Myocyte (in vitro differentiated cells): ENCODE measurements at regions not wholly inside any gene's neighbourhood (a gene's known extent, or its start where the extent isn't known, plus 50 kb on each side); places are given as distances from the start of the nearest gene placed in this dataset.
"Not testable (repeated sequence)": the region's sequence is repeated elsewhere in the genome, so short reads cannot be mapped to it uniquely, and the experiment has no call there.

Source experiments
- DNase-seq: peaks from one replicate; pipeline ENCODE4 v3.0.0-alpha.2; 2012; ENCODE audit warnings: low read depth

DNA sequence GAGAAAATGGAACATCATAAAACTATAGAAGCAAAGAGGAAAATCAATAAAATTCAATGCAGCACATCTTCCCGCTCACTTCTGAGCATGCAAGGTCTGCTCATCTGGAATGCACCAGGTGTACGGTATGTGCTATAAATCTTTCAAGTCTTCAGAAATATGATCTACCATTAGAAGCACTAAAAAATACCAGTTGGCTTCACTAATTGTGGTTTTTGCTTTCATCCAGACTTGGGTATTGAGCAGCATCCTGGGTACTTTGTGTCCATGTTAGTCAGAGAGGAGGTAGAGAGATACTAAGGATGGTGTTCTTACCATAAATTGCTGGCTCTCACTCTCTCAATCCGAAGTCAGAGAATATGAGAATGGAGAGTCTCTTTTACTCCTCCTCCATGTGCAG is 477.1 kb downstream of the PPARGC1A start:
- DNase-seq: no peak

DNA sequence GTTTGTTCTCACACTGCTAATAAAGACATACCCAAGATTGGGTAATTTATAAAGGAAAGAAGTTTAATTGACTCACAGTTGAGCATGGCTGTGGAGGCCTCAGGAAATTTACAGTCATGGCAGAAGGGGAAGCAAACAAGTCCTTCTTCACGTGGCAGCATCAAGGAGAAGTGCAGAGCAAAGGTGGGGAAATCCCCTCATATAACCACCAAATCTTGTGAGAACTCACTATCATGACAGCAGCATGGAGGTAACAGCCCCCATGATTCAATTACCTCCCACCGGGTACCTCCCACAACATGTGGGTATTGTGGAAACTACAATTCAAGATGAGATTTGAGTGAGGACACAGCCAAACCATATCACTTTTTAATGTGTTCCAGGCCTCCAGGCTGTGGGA is 480.9 kb downstream of the PPARGC1A start:
- not testable (repeated sequence) for DNase-seq

DNA sequence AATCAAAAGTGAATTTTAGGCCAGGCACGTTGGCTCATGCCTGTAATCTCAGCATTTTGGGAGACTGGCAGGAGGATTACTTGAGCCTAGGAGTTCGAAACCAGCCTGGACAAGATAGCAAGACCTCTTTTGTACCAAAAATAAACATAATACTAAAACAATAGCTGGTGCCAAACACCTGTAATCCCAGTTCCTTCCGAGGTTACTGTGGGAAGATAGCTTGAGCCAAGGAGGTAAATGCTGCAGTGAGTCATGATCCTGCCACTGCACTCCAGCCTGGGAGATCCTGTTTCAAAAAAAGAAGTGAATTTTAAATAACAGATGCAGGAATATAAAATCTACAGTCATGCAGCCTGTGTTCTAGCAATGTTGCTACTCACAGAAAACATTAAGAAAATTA is 488.3 kb downstream of the PPARGC1A start:
- peak; percentile 62 for DNase-seq

DNA sequence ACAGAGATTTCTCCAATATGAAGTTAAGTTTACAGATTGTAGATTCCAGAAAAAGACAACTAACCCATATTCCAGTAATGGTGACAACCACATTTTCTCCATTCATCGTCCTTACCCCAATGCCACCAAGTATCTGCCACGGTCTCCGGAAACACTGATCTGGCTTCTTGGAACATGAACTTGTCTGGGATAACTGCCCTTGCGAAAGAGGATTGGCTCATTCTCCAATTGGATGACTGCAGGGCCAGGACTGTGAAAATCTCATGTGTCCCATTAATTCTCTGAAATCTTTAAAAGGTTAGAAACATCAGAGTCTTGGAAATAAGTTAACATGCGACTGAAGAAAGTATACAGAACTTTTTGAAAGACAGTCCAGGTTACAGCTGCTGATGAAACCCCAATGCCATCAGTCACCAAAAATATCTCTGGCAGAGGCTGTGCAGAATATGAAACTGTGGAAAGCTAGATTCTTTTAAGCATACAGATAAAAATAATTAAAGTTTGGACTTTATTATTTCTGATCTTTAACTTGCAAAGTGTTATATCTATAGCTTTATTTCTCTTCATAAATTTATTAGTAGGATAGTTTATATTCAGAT is 496.9 kb downstream of the PPARGC1A start:
- peak; percentile 40 for DNase-seq

DNA sequence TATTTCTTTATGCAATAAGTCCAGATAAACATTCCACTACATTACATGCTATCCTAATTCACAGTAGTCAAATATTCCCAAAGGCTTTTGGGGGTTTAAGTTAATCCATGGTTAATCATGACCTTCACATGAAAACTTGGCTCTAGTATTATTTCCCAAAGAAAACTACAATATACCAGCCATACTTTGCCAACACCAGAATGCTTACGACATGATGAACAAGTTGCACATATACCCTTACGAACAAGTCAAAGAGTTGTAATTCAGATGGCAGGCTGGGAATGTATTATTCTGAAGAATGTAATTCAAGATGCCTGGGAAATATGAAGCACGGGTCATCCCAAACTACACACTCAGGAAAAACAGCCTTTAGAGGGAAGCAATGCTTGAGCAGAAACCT is 499.6 kb downstream of the PPARGC1A start:
- peak; percentile 24 for DNase-seq

DNA sequence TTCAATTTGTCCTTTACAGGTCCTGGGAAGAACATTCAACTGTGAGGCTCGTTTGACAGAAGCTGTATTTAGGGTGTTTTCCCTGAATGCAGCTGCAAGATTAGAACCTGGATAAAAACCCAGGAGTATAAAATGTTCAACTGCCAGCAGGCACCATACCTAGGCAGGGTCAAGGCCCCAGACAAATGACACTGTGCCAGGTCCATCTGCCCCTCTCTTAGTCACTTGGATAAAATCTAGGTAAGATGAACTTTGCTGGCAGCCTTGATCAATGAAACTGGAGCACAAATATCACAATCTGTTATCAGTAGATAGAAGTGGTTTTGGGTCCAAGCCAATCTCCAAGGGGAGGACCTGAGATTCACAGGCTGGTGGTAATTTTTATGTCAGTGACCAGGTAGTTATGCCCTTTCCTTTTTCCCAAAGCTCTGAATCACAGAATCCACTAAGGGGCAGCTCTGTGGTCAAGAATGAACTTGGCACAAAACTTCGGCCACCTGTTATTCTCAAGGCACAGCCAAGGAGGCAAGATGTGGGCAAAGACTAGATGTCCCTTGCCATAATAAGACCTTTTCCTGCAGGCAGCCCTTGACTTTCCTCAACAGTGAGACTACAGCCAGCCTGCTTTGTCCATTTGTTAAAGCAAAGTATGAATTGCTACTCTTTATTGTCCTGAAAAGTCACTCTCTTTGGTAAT is 501.0 kb downstream of the PPARGC1A start:
- DNase-seq: peak; percentile 62

DNA sequence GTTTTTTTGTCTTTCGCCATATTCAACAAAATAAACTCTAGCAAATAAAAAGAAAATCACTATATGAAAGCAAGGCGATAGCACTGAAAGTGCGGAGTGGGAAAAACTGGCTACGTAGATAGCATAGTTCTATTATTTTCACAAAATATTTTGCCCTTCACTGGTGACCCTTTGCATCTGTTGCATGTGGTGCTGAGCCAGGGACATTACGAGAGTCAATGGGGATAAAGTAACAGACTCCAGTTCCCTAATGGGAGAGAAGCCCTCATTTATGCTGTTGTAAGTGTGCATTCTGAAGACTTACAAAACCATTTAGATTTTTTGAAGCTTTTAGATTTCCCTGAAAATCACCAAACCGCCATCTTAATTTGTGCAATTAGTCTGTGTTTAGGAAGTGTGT is 501.6 kb downstream of the PPARGC1A start:
- no peak for DNase-seq

DNA sequence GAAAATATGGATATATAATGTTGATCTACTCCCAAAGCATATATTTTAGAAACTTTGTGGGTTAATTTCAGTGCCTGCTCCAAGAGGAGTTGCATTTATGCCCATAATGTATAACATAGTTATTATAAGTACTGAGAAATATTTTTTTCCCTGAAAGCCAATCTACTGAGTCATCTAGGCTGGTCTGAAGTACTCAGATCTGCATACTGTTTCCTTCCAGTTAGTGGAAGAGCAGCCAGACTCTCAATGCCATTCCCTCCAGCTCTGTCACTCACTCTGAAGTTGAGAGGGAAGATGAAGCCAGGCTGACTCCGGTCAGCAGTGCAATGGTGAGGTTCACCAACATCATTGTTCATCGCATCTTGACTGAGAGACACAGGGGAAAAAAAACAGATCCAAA is 505.1 kb downstream of the PPARGC1A start:
- DNase-seq: no peak

DNA sequence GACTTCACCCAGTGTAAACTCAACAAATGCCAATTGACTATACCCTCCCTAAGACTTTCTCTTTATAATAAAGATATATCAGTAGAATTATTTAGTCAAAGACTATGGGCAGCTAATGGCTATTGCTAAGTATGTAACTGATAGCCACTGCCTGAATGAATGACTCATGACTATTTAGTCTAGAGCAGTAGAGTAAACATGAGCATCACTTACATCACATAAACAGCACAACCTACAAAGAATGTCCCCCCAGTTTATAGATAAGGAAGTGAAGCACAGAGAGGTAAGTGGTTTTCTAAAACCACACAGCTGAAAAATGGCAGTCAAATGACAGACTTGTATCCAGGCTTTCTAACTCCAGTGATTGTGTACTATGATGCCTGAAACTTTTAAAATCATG is 507.0 kb downstream of the PPARGC1A start:
- DNase-seq: no peak

DNA sequence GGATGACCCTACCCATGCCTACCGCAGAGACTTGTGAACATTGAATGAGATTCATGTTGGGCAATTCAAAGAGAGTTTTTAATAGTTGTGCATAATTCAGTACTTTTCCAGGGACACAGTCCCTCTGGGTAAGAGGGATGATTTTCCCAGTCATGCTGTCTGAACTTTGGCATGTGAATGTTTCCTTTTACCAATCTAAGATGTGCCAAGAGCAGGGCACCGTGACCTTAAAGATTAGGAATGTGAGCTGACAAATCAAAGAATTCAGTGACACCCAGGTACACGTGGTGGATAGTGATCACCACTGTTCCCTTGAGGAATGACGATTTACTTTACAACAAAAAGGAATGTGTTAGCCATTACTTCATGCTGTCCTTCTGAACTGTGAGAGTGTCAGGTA is 515.6 kb downstream of the PPARGC1A start:
- DNase-seq: peak; percentile 18

DNA sequence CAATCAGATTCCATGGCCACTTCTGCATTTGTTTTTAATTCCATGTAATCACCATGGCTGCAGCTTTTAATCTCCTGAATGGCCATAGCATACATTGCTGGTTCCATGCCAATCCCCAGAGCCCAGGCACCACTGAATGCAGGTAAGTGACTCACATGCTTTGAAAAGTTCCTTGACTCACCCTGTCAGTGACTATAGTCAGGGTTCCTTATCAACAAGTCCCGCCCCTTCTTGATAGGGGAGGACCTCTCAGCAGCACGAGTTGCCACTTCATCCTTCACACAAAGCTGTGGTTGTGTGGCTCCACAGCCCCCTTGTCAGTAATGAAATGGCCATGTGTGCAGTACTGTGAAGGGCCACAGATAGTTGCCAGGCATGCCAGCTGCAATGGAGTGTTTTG is 516.6 kb downstream of the PPARGC1A start:
- peak; percentile 84 for DNase-seq

DNA sequence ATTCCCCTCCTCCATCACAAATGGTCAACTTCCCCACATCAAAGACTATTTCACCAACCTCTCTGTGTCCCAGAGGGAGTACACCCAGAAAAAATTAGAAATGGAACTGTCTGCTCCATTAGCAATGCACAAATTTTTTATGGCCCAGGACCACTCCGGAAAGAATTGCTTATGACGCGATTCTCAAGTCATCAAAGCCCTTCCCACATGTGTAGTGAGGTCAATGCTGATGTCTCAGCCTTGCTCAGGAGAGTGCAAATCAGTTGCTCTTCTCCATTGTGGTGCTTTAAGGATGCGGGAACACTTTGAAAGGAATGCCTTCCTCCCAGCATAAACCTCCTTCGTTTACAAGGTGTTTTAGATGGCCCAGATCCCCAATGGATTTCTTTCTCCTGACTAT is 518.3 kb downstream of the PPARGC1A start:
- DNase-seq: no peak

DNA sequence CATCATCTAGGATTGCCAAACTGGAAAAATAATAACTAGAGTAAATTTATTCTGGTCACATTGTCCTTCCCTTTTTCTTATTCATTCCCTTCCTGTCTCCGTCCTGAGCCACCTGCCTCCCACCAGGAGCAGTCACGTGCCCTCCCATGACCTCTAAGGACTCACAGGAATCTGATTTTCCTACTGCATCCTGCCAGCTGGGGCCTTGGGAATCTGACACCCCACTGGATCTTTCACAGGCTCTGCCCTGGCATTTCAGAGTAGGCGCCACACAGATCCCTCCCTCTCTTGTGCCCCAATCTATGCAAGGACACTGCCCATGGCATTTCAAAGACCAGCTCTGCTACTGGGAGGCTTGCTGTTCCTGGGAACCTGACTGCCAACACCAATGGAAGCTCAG is 520.5 kb downstream of the PPARGC1A start:
- peak; percentile 34 for DNase-seq

DNA sequence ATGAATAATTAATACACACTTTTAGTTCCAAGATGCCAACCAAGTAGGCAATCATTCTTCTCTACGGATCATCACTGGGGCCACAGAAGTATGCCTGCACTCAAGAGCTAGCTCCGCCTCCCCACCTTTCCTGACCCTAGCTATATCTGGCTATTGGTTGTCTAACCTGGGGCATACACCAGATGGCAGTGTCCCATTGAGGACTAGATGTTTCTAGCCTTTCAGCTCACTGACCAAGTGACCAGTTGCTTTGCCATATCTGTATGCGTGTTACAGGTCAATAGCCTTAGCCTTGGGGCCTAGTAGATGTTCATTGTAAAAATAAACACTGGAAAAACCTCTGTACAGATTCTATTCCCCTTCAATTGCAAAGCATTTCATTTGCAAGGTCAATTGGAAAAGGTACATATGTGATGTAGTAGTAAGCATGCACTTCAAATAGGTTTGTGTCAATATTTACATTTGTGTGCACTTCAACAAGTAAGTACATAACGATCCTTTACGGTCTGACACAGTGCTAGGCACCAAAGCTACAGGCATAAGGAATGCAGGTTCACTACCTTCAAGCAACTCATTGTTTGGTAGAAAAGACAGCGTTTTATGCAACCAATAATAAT is 521.7 kb downstream of the PPARGC1A start:
- DNase-seq: peak; percentile 48

DNA sequence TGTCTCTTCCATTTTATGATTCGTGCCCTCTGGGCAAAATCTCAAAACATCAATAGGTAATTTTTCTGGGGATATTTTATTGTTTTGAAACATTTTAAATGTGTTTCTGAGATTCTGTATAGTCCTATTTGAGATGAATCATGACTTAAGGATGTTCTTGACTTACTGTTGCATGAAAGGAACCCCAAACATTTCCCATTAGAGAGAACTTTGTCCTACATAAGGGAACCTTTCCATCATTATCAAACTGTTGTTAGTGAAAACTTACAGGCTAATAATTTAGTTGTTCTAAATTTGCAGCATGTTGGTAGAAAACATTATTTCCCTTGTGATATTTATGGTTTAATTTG is 523.3 kb downstream of the PPARGC1A start:
- no peak for DNase-seq

DNA sequence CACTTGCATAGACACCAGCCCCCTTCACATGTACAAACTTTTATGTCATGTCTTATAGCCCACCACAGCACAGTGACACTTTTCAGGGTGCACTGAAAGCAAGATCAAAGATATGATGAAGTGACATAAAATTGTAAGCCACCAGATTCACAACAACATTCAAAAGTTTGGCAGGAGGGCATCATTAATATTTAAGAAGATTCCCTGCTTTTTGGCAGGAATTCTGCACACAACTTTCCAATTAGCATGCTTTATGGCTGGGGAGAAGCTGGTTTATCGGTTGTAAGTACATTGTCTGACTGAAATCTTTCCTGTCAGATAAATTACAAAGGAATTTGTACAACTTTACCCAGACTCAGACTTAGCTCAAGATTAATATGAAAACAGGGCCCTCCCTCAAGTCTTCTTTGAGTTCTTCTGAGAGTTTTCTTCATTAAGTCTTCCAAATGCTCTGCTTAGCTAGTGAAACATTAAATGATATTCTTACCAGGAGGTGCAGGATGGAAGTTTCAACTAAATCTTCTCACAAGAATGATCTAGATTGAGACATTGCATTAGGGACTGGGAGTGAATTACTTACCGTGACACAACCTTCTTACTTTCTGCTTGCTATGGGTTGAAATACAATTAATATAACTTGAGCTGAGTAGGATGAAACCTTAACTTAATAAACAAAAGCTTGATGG is 523.8 kb downstream of the PPARGC1A start:
- DNase-seq: no peak

DNA sequence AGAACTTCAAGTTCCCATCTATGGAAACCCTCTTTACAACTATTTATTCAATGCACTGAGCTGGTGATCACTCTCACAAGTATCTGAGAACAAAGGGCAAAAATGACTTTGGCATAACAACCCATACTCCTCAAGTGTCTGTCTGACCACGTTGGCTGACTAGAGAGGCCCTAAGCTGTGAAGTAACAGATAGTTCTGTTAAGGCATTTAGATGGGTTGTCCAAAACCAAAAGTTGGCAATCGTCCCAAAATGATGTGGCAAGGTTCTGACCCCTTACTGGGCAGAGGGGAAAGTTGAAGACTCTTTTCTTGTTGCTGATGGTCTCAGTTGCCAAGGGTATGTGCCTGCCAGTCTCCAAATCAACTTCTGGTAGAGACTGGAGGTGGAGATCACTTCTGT is 524.8 kb downstream of the PPARGC1A start:
- peak; percentile 26 for DNase-seq

DNA sequence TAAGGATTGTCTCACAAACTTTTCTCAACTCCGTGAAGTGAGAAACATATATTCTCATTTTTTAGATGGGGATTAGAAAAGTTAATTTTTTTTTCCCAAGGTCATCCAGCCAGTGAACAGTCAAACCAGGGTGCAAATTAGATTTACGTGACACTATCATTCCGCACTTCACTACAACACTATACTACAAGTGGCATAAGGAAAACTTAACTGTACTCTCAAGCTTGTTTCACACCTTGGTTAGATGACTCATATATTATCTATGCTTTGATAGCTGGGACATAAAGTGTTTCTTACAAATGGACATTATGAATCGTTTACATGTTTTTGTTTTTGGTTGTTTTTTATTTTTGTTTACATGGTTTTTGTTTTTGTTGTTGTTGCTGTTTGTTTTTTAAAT is 525.7 kb downstream of the PPARGC1A start:
- DNase-seq: no peak

DNA sequence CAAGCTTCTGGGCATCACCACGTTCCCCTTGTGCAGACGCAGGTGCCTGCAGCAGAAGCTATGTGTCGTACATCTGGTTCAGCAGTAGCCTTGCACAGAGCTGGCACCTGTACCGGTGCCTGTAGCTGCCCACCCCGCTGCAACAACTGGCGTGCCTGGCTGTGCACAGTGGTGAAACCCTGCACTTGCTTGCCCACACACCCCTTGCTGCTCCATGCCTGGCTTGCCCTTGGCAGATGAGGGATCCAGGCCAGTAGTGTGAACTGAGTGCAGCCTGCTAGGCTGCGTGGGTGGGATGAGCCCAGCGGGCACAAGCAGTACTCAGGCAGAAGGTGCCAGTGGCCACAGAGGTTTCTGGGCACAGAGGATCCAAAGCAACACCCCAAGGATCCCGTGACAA is 528.4 kb downstream of the PPARGC1A start:
- DNase-seq: no peak

DNA sequence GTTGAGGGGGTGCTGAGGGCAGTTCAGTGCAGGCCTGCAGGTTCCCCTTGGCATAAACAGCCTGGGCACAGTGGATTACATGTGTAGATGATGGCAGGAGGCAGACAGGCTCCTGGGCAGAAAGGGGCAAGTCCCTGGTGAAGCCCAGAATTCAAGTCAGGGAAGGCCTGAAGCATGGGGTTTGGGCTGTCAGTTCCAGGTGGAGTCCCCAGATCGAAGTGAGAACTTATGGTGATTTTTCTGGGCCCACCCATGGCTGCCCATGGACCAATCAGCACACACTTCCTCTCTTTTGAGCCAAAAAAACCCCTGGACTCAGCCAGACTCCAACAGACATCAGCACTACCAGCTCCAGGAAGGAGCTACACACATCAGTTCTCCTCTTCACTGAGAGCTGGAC is 529.1 kb downstream of the PPARGC1A start:
- DNase-seq: no peak

DNA sequence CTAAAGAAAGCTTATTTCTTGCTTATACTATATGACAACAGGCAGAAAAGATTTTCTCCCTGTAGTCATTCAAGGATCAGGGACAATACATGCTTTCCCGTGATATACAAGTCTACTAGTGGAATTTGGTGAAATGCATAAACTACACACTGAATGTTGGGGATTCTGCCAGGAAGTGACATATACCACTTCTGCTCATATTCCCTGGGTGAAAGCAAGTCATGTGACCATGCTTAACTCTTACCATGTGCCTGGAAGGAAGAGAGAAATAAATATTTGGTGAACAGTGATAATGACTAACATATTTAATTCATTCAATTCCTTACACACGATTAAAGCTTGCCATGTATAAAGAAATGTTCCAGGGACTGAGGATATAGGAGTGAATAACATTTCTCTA is 534.6 kb downstream of the PPARGC1A start:
- no peak for DNase-seq

DNA sequence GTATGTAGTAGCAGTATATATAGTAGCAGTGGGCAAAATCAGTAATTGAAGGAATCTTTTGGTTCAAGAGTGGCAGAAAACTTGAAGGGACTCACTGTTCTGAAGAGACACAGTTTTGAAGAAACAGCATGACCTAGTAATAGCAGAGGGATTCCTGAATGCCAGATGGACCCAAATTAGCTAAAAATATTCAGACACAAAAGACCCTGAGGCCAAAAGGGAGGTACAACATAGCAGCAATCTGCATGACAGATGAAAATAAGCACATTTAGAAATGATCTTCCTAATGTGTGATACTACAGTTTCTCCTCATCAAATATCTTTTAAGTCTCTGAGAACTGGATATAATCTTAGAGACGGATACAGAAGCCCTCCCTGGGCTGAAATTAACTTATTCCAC is 536.6 kb downstream of the PPARGC1A start:
- DNase-seq: no peak
